IPS-11a (cell line): ENCODE measurements at regions not wholly inside any gene's neighbourhood (a gene's known extent, or its start where the extent isn't known, plus 50 kb on each side); places are given as distances from the start of the nearest gene placed in this dataset.
"Not testable (repeated sequence)": the region's sequence is repeated elsewhere in the genome, so short reads cannot be mapped to it uniquely, and the experiment has no call there.

Experiments
- H3K4me3 ChIP-seq: one replicate; pipeline ENCODE4 v1.5.1; 2013; ENCODE audit warnings: low read depth, low read length, control low read depth

DNA sequence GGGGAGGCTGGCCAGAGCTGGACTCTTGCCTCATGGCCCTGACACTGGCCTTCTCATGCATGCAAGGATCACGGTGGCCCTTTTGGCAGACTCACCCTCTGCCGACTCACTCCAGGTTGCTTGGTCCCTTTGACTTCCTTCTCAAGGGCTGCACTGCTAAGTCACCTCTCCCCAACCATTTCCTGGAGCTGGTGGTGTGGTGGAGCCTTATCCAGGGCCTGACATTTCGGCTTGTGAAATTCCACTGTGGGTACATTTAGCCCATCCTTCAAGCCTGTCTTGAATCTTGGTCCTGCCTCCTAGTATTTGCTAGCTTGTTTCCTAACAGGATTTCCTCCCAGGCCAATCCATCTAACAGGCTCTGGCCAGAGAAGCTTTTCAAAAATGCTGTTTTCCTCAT lies 52.6 kb upstream of the JUN start:
- no peak overlapping the region for H3K4me3 ChIP-seq

DNA sequence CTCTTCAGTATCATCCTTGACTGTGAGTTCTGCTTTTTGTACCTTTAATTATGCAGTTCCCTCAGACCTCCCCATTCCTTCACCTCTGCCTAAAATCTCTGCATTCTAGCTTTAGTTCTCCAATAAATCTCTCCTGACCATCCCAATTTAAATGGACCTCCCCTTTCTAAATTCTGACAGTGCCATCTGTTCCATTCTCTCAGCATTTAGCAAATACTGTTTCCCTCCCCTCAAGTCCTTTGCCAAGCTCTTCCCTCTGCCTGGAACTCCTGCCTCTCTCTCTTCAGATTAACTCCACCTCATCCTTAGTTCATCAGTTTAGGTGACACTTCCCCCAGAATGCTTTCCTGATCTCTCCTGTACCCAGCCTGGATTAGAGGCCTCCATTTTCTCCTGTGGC lies 54.0 kb upstream of the JUN start:
- no peak overlapping the region for H3K4me3 ChIP-seq

DNA sequence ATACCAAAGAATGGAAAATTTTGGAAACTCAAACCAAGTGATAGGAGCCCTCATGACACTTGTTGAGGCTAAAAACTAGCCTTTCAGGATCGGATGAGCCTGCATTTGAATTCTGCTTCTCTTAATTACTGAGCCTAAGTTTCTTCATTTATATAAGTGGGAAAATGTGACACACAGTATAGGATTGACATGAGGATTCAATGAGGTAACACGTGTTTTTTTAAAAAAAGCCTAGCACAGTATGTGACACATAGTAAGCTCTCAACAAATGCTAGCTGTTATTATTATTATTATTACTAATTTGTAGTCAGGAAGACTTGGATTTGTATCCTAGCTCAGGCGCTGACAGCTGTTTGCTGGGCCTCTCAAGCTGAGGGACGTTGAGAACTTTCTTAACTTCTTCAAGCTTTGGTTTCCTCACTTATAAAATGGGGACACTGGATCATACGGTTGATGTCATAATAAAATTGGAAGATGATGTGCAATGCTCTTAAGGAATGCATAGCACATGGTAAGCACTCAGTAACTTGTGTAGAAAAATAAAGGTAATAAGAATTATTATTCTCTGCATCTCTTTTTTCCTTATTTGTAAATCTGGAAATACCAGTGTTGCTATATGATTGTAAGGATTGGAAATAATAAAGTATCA lies 55.4 kb upstream of the JUN start:
- H3K4me3 ChIP-seq = no peak overlapping the region

DNA sequence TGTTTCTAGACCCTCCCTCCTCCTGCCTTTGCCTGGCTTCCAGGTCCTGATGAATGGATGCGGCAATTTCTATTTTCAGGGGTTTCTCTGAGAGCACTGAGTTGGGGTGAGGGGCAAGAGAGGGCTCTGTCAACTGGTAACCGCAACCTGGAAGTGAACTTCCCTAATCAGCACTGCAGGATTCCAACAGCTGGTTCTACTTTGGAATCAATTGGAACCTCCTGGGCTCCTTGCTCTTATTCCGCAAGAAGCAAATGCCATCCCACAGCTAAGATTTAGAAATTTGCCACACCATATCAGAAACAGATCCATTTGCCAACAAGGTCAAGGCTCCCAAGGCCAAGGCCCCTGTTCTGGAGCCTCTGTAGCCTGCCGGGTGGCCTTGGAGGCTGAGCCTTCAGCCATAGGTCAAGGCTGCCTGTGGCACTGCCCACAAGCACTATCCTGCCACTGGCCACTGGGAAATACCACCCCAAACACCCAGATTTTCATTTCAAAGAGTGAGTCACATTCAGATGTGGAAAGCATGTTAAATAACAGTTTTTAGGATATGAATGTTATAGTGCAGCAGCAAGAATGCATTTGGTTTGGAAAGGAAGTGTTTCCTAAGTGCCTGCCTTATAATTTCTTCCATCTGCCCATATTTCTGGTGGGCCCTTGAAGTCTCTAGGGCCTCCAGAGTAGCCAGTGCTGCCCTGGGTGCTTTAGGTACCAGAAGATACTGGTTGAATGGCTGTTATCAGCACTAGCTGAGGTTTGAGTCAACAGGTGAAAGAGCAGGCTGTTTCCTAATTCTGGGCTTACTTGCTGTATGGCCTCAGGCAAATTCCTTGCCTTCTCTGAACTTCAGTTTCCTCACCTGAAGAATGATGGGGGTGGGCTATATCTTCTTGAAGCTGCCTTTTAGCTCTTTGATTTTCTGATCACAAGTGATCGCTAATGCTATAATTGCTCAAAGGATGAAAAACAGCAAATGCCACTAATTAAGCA lies 56.3 kb upstream of the JUN start:
- no peak overlapping the region for H3K4me3 ChIP-seq

DNA sequence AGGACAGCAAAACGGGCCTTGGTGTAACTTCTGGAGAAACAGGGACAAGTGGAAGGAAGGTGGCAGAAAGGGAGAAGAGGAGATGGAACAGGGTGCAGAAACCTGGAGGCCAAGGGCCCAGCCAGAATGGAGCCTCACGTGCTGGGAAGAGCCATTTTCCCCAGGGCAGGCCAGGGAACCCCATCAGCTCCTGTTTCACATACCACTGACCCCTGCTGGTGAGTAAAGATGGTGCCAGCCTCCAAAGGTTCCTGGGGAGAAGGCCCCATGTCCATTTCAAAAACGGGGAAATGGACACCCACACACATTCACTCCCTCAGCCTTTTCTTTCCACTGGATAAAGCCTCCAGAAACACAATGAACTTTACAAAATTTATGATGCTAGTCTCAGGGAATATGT lies 57.6 kb upstream of the JUN start:
- H3K4me3 ChIP-seq = no peak overlapping the region

DNA sequence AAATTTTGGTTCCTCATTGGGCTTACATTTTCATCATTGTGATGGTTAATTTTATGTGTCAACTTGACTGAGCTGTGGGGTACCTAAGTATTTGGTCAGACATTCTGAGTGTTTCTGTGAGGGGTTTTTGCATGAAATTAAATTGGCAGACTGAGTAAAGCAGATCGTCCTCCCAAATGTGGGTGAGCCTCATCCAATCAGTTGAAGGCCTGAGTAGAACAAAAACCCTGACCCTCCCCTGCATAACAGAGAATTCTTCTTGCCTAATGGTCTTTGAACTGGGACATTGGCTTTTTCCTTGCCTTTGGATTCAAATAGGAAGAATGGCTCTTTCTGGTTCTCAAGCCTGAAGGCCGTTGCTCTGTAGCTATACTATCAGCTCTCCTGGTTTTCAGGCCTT lies 59.1 kb upstream of the JUN start:
- no peak overlapping the region for H3K4me3 ChIP-seq

DNA sequence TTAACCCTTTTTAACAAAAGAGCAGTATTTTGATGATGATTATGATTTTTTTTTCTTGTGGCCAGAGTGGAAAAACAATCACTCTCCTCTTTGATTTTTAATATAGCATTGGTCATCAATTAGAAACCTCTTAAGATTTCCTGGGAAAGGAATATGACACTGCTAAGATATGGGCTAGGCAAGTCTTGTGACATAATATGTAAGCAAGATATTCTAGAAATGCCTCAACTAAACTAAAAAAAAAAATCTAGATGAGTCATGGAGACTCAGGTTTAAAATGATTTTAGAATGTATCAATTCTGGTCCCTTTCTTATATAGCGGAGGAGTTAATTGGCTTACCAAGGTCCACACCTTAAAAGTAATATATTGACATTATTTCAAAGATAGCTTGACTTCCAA lies 60.3 kb upstream of the JUN start:
- H3K4me3 ChIP-seq = no peak overlapping the region

DNA sequence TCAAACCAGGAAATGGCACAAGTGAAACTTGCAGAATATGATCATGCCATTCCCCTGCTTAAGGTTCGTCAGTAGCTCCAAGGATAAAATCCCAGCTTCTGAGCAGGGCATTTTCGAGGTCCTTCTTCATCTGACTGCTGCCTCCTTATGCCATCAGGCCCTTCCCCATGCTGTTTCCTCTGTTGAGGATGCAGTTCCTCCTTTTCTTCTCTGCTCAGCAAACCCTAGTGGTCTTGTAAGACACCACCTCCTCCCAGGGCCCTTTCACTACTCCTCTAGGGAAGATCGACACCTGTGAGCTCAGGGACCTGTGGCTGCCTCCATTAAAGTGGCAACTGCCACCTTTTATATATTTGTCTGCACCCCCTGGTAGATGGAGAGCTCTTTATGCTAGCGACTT lies 62.1 kb upstream of the JUN start:
- no peak overlapping the region for H3K4me3 ChIP-seq

DNA sequence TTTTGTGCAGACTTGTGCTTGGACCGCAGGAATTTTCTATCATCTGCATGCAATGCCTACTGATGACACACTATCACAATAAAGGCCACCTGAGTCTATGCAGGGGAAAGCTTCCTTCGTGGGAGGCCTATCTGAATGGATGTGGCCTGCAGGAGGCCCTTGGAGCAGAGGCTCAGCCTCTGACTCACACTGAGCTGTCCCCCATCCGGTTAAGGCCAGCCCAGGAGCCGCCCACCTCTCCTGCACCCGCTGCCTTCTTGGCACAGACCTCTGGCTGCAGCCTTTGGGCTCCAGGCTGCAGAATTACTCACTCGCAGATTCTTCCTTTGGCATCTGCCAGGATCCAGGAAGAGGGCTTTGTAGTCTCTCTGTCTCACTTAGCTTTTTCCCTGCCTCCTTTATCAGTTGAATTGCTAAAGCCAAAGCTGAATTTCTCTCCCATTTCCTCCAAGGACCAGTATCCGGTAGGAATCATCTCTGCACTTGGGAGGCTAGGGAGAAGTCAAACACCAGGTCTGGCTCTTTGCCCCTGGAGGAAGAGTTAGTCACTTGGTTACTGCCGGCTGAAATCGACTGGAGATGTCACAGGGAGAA lies 65.1 kb upstream of the JUN start:
- no peak overlapping the region for H3K4me3 ChIP-seq

DNA sequence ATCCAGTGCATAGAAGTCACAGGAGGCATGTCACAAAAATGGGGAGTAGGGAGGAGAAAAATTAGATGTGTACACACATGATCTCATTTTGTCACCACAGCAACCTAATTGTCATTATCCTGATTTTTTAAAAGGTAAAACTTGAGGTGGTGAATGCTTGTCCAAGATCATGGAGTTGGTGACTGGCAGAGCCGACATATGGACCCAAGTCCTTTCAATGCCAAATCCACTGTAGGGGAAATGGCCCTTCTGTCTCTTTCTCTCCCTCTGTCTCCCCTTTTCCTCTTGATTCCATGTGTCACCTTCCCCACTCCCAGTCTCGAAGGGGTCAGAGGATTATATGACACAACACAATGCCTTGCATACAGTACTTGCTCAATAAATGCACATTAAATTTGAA lies 65.7 kb upstream of the JUN start:
- no peak overlapping the region for H3K4me3 ChIP-seq

DNA sequence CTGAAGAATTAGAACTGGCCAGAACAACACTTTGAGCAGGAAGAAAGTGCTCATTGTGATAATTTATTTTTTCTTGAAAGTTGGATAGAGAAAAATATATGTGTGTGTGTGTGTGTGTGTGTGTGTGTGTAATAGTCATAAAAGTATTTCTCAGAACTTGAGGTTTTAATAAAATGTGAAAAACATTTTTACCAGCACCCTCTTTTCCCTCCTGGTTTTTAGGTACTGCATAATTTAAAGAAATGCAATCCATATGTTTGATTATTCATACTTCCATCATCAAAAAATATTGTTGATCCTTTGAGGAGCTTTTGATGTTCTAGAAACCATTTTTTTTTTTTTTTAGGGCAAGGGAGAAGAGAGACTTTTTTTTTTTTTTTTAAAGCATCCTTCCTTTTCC lies 66.8 kb upstream of the JUN start:
- no peak overlapping the region for H3K4me3 ChIP-seq

DNA sequence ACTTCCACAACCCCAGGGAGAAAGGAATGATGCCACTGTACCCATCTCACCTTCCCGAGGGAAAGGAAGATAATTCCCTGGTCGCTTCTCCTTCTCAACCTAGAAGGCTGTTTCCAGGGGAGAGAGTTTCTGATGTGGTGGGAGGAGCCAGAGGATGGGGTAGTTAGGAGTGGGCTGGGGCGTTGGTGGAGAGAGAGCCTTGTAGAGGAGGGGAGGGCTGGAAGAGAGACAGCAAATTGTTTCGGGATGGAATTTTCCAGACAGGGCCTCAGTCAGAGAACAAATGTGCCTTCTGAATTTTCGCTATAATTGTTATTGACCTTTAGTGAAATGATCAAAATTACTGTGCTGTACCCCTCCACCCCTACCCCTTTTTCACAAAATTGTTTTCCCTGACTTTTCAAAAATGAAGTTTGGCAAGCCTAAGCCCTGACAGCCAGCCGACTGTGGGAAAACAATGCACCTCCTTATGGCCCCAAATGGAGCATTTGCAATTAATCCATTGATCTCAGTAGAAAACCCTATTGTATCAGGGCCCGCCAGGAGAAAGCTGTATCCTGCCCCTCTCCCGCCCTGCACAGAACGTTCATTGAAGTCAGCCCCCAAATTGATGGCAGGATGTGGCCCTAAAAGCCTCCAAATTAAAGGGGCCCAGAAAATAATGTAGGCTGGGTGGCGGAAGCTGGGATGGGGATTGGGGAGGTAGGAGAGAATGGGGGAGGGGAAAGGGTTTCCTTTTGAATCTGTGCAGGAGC lies 69.1 kb upstream of the JUN start:
- no peak overlapping the region for H3K4me3 ChIP-seq

DNA sequence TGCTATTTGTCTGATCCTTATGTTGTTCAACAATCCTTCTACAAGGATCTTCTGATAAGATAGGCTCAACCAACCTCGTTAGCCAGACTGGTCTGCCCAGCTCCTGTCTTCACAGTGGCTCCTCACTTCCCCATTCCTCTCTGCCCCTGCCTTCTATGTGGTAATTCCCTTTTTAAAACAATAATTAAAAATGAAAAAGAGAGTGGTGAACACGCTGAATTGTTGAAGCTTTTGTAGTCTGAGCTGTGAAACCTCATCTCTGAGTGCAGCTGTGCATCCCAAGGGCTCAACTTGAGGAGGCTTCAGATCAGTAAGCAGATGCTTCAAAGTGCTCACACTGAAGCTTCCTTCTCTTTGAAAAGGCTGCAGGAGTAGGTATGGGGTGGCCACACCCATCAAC lies 70.7 kb upstream of the JUN start:
- no peak overlapping the region for H3K4me3 ChIP-seq

DNA sequence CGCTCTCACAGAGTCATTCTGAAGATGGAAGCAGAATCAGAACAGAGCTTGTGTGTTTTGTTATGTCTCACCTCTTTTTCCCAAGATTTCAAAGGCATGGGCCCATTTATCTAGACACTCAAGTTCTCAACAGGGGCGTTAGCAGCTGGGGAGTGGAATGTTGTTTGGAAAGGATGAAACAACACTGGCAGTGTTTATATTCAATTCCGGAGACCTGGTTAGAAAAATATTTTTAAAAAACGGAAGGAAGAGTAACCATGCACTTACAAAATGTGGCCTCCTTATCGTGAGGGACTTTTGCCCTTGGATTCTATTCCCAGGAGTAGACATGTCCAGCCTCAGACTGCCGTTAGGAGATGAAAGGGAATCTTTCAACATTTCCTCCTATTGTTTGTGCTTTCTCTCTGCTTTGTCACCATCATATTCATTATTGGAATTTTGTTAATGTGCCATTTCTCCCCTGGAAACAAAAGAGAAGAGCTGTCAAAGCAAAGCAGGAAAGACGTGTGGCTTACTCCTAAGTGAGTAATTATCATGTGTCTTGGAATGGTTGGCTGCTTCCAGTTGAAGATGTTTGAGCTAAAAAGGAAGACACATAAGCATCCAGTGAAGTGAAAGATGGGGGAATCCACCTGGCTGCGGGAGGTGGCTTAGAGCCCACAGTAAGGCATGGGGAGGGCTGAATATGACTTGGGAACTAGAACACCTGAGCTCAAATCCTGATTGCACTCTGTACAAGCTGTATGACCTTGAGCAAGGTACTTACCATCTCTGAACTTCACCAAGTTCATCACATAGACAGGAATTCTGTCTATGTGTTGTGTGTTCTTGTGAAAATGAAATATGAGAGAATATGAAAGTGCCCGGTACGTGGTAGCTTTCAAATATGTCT lies 71.7 kb upstream of the JUN start:
- no peak overlapping the region for H3K4me3 ChIP-seq

DNA sequence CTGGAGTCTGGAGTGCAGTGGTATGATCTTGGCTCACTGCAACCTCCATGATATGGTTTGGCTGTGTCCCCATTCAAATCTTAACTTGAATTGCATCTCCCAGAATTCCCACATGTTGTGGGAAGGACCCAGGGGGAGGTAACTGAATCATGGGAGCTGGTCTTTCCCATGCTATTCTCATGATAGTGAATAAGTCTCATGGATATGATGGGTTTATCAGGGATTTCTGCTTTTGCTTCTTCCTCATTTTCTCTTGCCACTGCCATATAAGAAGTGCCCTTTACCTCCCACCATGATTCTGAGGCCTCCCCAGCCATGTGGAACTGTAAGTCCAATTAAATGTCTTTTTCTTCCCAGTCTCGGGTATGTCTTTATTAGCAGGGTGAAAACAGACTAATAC lies 72.4 kb upstream of the JUN start:
- H3K4me3 ChIP-seq = not testable (repeated sequence)

DNA sequence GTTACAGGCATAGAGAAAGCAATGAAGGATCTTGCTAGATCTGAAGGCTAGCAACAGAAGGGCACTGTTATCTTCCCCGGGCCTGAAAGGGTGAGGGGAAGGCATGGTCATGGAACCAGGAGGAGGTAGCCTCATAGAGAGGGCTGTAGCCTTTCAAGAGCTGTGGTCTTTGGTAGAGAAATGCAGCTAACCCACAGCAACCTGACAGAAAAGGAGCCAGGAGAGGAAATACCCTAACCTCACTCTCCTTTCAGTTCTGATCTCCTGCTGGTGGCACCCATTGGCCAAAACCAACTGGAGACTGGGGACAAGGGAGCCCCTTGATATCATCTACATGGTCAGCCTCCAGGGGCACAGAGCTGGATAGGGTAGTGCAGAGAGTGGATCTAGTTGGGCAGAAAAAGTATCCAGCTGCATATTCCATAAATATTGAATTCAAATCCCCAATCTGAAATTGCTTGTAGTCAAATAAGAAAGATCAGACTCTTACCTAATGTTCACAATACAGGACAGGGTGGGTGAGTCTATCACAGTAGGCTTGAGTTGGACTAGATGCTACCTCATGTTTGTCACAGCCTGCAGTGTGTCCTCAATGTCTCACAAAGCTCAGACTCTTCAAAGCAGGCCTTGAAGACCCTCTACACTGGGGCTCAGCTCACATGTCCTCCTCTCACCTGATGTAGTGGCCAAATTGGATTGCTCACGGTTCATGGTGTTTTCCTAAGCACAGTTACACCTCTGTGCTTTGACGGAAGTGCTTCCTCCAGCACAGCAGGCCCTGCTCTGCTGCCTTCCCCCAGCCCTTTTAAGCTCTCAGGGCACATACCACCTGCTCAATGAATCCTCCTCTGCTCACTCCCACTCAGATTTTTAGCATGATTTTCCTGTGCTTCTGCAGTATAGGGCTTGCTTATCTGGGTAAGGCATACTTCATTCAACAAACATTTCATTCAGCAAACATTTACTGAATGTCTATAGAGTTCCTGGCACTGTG lies 74.1 kb upstream of the JUN start:
- no peak overlapping the region for H3K4me3 ChIP-seq

DNA sequence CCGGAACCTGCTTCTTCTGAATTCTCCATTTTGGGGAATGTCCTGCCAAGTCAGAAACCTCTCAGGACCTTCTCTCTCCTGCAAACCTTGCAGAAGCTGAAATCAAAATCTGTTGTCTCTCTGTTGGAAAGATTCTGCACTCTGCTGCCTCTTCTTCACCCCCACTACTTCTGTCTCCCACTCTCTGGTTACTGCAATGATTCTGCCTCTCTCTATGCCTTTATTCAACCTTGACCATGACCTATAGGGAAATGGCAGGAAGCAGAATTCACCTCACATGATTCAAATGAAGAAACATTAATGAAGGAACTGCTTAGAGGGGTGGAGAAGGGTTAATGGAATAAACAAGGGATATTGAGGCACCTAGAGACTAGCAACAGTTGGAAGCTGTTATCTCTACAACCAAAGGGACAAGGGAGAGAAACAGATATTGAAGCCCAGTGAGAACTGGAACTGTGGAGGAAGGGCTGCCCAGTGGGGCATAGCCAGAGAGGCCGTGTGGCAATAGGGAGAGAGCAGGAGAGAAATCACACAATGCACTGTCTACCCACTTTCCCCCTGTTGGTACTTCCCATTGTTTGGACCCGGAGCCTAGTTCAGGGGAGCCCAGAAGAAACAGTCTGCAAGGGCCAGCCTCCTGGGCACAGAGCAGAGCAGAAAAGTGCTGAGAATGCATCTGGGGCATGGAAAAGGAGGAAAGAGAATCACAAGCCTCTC lies 76.1 kb upstream of the JUN start:
- H3K4me3 ChIP-seq = no peak overlapping the region

DNA sequence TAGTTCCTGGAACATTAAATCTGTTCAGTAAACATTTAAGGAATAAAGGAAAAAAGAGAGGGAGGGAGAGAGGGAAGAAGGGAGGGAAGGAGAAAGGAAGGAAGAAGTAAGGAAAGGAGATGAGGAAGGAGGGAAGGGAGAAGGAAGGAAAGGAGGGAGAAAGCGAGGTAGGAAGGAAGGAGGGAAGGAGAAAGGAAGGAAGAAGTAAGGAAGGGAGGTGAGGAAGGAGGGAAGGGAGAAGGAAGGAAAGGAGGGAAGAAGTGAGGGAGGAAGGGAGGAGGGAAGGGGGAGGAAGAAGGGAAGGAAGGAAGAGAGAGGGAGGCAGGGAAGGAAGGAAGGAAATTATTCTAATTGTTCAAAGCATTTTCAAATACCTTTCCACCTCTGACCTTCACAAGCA lies 77.2 kb upstream of the JUN start:
- no peak overlapping the region for H3K4me3 ChIP-seq

DNA sequence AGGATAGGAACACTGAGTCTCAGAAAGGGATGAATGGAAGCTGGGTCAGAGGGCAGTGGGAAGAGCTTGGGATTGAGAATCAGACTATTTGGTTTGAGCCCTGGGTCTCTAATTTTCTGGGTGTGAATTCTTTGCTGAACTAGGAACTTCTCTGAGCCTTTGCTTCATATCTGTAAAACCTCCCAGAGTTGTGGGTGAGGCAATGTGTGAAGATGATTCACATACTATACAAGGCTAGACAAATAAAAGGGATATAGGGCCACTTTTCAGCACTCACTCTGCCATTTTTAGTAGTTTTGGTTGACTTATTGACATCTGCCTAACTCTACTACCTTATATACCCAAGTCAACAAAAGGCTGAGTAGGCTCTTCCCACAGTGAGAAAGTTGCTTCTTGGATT lies 77.7 kb upstream of the JUN start:
- H3K4me3 ChIP-seq = no peak overlapping the region
